Type B pancreatic cell (in vitro differentiated cells): ENCODE measurements at regions not wholly inside any gene's neighbourhood (a gene's known extent, or its start where the extent isn't known, plus 50 kb on each side); places are given as distances from the start of the nearest gene placed in this dataset.

Experiments
- DNase-seq: peaks from one replicate; pipeline ENCODE4 v3.0.0; 2021; ENCODE audit warnings: mixed read lengths; ENCODE audit not compliant: unreplicated experiment; ENCODE audit errors: extremely low spot score
- H3K27ac Mint-ChIP-seq: 2 replicates; pipeline ENCODE4 v1.8.0; 2021; ENCODE audit warnings: mild to moderate bottlenecking, mixed read lengths
- H3K27me3 Mint-ChIP-seq: 2 replicates; pipeline ENCODE4 v1.8.0; 2021; ENCODE audit warnings: mixed read lengths
- H3K36me3 Mint-ChIP-seq: 2 replicates; pipeline ENCODE4 v1.8.0; 2021; ENCODE audit warnings: mixed read lengths
- H3K4me1 Mint-ChIP-seq: one replicate; pipeline ENCODE4 v1.8.0; 2021; ENCODE audit warnings: mixed read lengths; ENCODE audit not compliant: unreplicated experiment
- H3K4me3 Mint-ChIP-seq: 2 replicates; pipeline ENCODE4 v1.8.0; 2021; ENCODE audit warnings: mild to moderate bottlenecking, mixed read lengths
- H3K9me3 Mint-ChIP-seq: 2 replicates; pipeline ENCODE4 v1.8.0; 2021; ENCODE audit warnings: mixed read lengths
- CTCF ChIP-seq: fragments of 200-600 bp; sonication (generic); conservative IDR thresholded peaks from 2 replicates; pipeline ENCODE4 v1.5.0; 2021; ENCODE audit warnings: antibody characterized with exemption, mild to moderate bottlenecking

GRCh38 chr2:72001937-72002690, 145.5 kb downstream of the CYP26B1 start:
- Mint-ChIP-seq H3K4me1 (peaks cover 21% of the 10 kb centered on the region), H3K27me3 (peaks cover 2% of the 10 kb centered on the region), H3K36me3 (no peaks in the 10 kb centered on the region), H3K27ac (no peak overlapping the region), H3K9me3 (no peaks in the 10 kb centered on the region), H3K4me3 (no peak overlapping the region)
- no peak for DNase-seq
- TF ChIP-seq CTCF: no peak

GRCh38 chr2:72000110-72000509, 147.6 kb downstream of the CYP26B1 start:
- Mint-ChIP-seq H3K9me3 (no peaks in the 10 kb centered on the region), H3K27ac (no peak overlapping the region)
- no peak for DNase-seq

GRCh38 chr2:71999580-71999979, 148.1 kb downstream of the CYP26B1 start:
- no peak for TF ChIP-seq CTCF
- no peaks in the 10 kb centered on the region for H3K36me3 Mint-ChIP-seq
- no peak for DNase-seq
- H3K4me3 Mint-ChIP-seq: no peak overlapping the region
- no peak overlapping the region for H3K27ac Mint-ChIP-seq
- no peaks in the 10 kb centered on the region for H3K9me3 Mint-ChIP-seq
- peaks cover 19% of the 10 kb centered on the region for H3K4me1 Mint-ChIP-seq
- no peaks in the 10 kb centered on the region for H3K27me3 Mint-ChIP-seq

More at GRCh38 chr2:72000110-72000509, 147.6 kb downstream of the CYP26B1 start:
- H3K27me3 Mint-ChIP-seq: no peaks in the 10 kb centered on the region
- H3K36me3 Mint-ChIP-seq: no peaks in the 10 kb centered on the region
- no peak overlapping the region for H3K4me3 Mint-ChIP-seq
- peaks cover 19% of the 10 kb centered on the region for H3K4me1 Mint-ChIP-seq
- TF ChIP-seq CTCF: no peak

- Mint-ChIP-seq H3K9me3 (no peaks in the 10 kb centered on the region), H3K27ac (no peak overlapping the region), H3K4me1 (peaks cover 19% of the 10 kb centered on the region), H3K27me3 (no peaks in the 10 kb centered on the region), H3K36me3 (no peaks in the 10 kb centered on the region), H3K4me3 (no peak overlapping the region)
- DNase-seq: no peak
- TF ChIP-seq CTCF: no peak
Measured at GRCh38 chr2:71997843-71998242, 149.8 kb downstream of the CYP26B1 start.

GRCh38 chr2:71995067-71995665, 152.5 kb downstream of the CYP26B1 start:
- Mint-ChIP-seq H3K4me3 (no peak overlapping the region), H3K4me1 (no peaks in the 10 kb centered on the region), H3K27me3 (peaks cover 11% of the 10 kb centered on the region), H3K9me3 (no peaks in the 10 kb centered on the region), H3K27ac (no peak overlapping the region), H3K36me3 (no peaks in the 10 kb centered on the region)
- TF ChIP-seq CTCF: peak; percentile 62
- DNase-seq: no peak
